ENCODE measurements at regions not wholly inside any gene's neighbourhood (a gene's known extent, or its start where the extent isn't known, plus 50 kb on each side); places are given as distances from the start of the nearest gene placed in this dataset.

GRCh38 chr3:87161417-87161816, 65.7 kb upstream of the CHMP2B start:
- no peaks in the 10 kb centered on the region for H4K20me1 ChIP-seq (ENCODE audit: insufficient read depth, low read length)
- no peak overlapping the region for H3K4me2 ChIP-seq (ENCODE audit: low read length)
- intact Hi-C loops (cut with micrococcal nuclease; ENCODE audit: unreplicated experiment), result loop anchor here (10.0 kb wide), 1 partner anchor 457 kb away; no protein-coding TSS in a partner anchor
- H3K9me3 ChIP-seq (ENCODE audit: low read length), result no peaks in the 10 kb centered on the region
- no peak for TF ChIP-seq EZH2phosphoT487 (IDR thresholded peaks at IDR 0.05; ENCODE audit: borderline replicate concordance, low read depth, low read length)
- TF ChIP-seq, protein P1, sequence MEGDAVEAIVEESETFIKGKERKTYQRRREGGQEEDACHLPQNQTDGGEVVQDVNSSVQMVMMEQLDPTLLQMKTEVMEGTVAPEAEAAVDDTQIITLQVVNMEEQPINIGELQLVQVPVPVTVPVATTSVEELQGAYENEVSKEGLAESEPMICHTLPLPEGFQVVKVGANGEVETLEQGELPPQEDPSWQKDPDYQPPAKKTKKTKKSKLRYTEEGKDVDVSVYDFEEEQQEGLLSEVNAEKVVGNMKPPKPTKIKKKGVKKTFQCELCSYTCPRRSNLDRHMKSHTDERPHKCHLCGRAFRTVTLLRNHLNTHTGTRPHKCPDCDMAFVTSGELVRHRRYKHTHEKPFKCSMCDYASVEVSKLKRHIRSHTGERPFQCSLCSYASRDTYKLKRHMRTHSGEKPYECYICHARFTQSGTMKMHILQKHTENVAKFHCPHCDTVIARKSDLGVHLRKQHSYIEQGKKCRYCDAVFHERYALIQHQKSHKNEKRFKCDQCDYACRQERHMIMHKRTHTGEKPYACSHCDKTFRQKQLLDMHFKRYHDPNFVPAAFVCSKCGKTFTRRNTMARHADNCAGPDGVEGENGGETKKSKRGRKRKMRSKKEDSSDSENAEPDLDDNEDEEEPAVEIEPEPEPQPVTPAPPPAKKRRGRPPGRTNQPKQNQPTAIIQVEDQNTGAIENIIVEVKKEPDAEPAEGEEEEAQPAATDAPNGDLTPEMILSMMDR (conservative IDR thresholded peaks at IDR 0.05; ENCODE audit: low read length), result no peak
- no peak overlapping the region for H2AFZ ChIP-seq (ENCODE audit: low read length)
- no peak overlapping the region for H3K27ac ChIP-seq (ENCODE audit: low read depth, low read length, poor library complexity, severe bottlenecking)
- H3K79me2 ChIP-seq (ENCODE audit: insufficient read depth, low read depth, low read length), result no peaks in the 10 kb centered on the region
- DNase-seq (ENCODE audit: low spot score), result no peak
- H3K4me3 ChIP-seq (ENCODE audit: low read depth, low read length, poor library complexity, severe bottlenecking), result no peak overlapping the region
- no peaks in the 10 kb centered on the region for H3K36me3 ChIP-seq (ENCODE audit: insufficient read depth, low read length)
- POLR2A ChIA-PET, result no interaction called here
- no peaks in the 10 kb centered on the region for H3K4me1 ChIP-seq (ENCODE audit: insufficient read depth, low read length, poor library complexity, severe bottlenecking)
- H3K9me2 ChIP-seq (ENCODE audit: insufficient read depth, low read length), result no peaks in the 10 kb centered on the region
- CTCF ChIA-PET (ENCODE audit: unreplicated experiment), result no interaction called here
- BruUV-seq (replicated peaks), result no TSS peak

GRCh38 chr3:87161013-87161412, 66.1 kb upstream of the CHMP2B start:
- BruUV-seq (replicated peaks), result no TSS peak
- ChIA-PET CTCF (ENCODE audit: unreplicated experiment) (no interaction called here), POLR2A (interaction anchor here (0.6 kb wide), 2 partner anchors 72 to 397 kb away, joined by 3 read pairs; no protein-coding TSS in a partner anchor)
- Histone ChIP-seq H3K27ac (ENCODE audit: low read depth, low read length, poor library complexity, severe bottlenecking) (no peak overlapping the region), H2AFZ (ENCODE audit: low read length) (no peak overlapping the region), H4K20me1 (ENCODE audit: insufficient read depth, low read length) (no peaks in the 10 kb centered on the region), H3K4me1 (ENCODE audit: insufficient read depth, low read length, poor library complexity, severe bottlenecking) (no peaks in the 10 kb centered on the region), H3K9me3 (ENCODE audit: low read length) (no peaks in the 10 kb centered on the region), H3K4me2 (ENCODE audit: low read length) (no peak overlapping the region), H3K9me2 (ENCODE audit: insufficient read depth, low read length) (no peaks in the 10 kb centered on the region), H3K4me3 (ENCODE audit: low read depth, low read length, poor library complexity, severe bottlenecking) (no peak overlapping the region), H3K36me3 (ENCODE audit: insufficient read depth, low read length) (no peaks in the 10 kb centered on the region), H3K79me2 (ENCODE audit: insufficient read depth, low read depth, low read length) (no peaks in the 10 kb centered on the region)
- intact Hi-C loops (cut with micrococcal nuclease; ENCODE audit: unreplicated experiment), result loop anchor here (10.0 kb wide), 1 partner anchor 456 kb away; no protein-coding TSS in a partner anchor
- TF ChIP-seq, protein P1 (conservative IDR thresholded peaks at IDR 0.05; ENCODE audit: low read length), result no peak
- no peak for TF ChIP-seq EZH2phosphoT487 (IDR thresholded peaks at IDR 0.05; ENCODE audit: borderline replicate concordance, low read depth, low read length)
- DNase-seq (ENCODE audit: low spot score), result no peak

- no peak for DNase-seq (ENCODE audit: low spot score)
- ChIA-PET POLR2A (no interaction called here), CTCF (ENCODE audit: unreplicated experiment) (no interaction called here)
- H3K4me2 ChIP-seq (ENCODE audit: low read length), result no peak overlapping the region
- H3K9me3 ChIP-seq (ENCODE audit: low read length), result no peaks in the 10 kb centered on the region
- H3K9me2 ChIP-seq (ENCODE audit: insufficient read depth, low read length), result no peaks in the 10 kb centered on the region
- TF ChIP-seq, protein P1 (conservative IDR thresholded peaks at IDR 0.05; ENCODE audit: low read length), result no peak
- no peak for TF ChIP-seq EZH2phosphoT487 (IDR thresholded peaks at IDR 0.05; ENCODE audit: borderline replicate concordance, low read depth, low read length)
- H2AFZ ChIP-seq (ENCODE audit: low read length), result no peak overlapping the region
- no TSS peak for BruUV-seq (replicated peaks)
- no peaks in the 10 kb centered on the region for H3K4me1 ChIP-seq (ENCODE audit: insufficient read depth, low read length, poor library complexity, severe bottlenecking)
- H4K20me1 ChIP-seq (ENCODE audit: insufficient read depth, low read length), result no peaks in the 10 kb centered on the region
- no peak overlapping the region for H3K27ac ChIP-seq (ENCODE audit: low read depth, low read length, poor library complexity, severe bottlenecking)
- no peak overlapping the region for H3K4me3 ChIP-seq (ENCODE audit: low read depth, low read length, poor library complexity, severe bottlenecking)
- intact Hi-C loops (cut with micrococcal nuclease; ENCODE audit: unreplicated experiment), result no loop called here
- H3K36me3 ChIP-seq (ENCODE audit: insufficient read depth, low read length), result no peaks in the 10 kb centered on the region
- H3K79me2 ChIP-seq (ENCODE audit: insufficient read depth, low read depth, low read length), result no peaks in the 10 kb centered on the region
These were observed 68.3 kb upstream of the CHMP2B start for GRCh38 chr3:87158823-87159222.

Data from OCI-LY7 (cell line).